NCI-H748 (cell line): ENCODE measurements at regions not wholly inside any gene's neighbourhood (a gene's known extent, or its start where the extent isn't known, plus 50 kb on each side); places are given as distances from the start of the nearest gene placed in this dataset.

Experiments used
- DNase-seq: peaks from one replicate; lab custom pipeline; 2025; ENCODE audit not compliant: unreplicated experiment; lab: John Stamatoyannopoulos, UW

GRCh38 chr6:6704103-6705060 lies 115.9 kb downstream of the LY86 start:
- peak; percentile 19 for DNase-seq

DNA sequence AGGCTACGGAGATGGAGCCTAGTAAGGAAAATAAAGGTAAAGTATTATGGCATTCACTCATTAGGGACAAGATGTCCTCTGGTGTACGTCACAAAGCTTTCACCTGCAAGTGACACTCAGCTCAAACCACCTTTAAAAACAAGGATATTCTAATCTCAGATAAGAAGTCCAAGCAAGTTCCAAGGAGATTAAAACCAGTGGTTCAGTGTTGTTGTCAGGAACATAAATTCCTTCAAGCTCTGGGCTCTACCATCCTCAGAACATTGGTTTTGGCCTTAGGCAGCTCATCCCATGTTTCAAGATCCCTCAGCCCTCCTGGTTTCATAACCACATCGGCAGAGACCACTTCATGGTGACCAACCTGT lies 116.5 kb downstream of the LY86 start:
- DNase-seq: no peak

- DNase-seq: no peak
Measured at GRCh38 chr6:6705915-6706675, 117.6 kb downstream of the LY86 start.

GRCh38 chr6:6707143-6707542 lies 118.6 kb downstream of the LY86 start:
- no peak for DNase-seq

DNA sequence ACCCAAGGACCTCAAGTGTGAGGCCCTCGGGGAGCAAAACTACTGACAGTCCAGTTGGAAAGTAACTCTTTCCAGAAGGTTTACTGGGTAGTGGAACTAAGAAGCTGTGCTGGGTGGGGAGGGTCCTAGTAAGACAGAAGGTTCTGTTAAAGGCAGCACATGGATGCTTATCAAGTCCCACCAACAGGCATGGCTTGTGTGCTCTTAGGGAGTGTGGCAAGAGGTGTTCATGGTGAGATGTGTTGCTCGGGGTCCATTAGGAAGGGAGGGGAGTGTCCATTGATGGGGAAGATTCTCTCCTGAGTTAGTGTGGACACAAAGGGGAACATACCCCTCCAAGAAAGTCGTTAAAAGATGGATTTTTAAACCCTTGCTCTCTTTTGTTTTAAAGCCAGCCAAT lies 120.6 kb downstream of the LY86 start:
- no peak for DNase-seq

- no peak for DNase-seq
Measured at GRCh38 chr6:6711031-6711785, 122.7 kb downstream of the LY86 start.

DNA sequence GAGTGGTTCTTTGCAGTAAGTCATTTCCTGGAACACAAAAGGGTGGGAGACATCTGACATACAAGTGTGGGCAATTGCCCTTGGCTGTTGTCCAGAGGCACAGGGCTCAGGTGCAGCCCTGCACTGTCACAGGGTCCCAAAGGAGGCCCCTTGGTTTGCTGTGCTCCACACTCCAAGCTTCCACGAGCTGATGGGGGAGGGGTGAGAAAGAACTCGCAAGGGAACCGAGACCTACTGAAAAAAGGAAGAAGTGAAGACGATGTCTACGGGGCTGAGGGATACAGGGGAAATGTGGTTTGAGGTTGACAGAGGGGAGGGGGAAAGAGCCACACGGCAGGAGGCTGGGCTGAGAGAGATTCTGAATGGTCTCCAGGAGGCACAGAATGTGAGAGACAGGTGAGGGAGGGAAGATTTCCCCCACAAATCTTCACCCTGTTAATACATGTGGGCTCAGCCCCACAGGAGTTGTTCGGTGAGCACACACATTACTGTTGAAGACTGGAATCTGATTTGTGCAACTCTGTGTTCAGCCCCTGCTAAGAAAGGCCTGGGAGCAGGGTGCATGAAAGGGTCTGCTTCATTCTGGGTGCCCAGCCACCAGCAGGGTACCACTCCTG lies 123.4 kb downstream of the LY86 start:
- DNase-seq: no peak

GRCh38 chr6:6712449-6713403 lies 124.2 kb downstream of the LY86 start:
- peak; percentile 48 for DNase-seq

DNA sequence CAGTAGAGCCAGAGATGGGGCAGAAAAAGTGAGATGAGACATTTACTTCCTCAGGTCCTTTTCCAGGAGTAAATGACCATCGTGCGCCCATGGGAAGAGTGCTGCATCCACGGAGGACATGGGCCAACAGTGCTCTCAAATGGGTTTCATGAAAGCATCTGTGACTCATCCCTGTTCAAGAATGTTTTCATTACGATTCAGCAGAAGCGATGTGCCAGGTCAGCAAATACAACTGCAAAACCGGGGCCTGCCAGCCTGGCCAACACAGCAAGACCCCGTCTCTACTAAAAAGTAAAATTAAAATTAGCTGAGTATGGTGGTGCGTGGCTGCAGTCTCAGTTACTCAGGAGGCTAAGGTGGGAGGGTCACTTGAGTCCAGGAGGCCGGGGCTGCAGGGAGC lies 125.1 kb downstream of the LY86 start:
- DNase-seq: no peak

DNA sequence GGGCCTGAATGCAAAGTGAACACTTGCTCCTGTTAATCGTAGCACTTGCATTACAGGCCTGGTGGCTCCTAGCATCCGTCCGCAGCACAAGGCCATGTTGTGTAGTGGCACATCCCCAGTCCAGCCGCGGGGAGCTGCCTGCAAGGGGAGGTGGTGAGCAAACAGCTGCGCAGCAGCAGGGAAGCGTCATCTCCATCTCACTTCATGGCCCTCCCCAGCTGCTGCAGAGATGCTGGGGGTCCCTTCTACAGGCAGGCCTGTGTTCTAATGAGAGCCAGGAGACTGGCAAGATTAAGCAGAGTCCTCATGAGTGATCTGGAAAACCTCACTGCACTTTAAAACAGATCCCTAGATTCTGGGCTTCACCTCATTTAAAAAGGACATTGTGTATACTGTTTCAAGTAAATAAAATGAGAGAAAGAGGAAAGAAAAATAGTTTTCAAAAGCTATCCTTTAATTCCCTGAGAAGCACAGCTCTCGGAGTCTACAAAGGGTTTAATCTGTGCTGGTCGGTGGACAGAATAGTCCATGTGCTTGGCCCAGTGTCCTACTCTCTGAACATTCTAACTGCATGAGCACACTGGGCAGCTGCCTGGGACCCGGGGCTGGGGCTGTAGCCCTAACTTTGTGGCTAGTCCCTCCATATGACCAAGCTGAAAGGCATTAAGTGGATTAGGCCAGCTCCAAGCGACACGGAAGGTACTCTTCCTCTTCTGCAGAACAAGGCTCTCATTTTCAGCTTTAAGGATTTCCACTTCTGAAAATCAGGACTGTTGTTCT lies 125.8 kb downstream of the LY86 start:
- DNase-seq: no peak

DNA sequence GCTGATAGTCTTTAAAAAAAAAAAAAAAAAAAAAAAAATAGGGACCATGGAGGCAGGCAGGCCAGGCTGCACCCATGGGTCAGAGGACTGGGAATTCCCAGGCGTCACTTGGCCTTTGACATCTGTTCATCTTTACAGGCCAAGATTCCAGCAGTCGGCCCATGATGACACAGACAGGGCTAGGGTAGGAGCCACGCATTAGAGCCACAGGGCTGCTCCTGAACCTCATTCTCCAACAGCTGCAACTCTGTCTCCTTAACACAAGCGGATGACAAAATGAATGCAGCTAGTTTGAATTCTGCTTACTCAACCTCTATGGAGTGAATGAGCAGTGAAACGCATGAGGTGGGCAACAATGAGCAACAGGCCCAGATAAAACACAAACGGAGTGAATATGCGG lies 126.4 kb downstream of the LY86 start:
- no peak for DNase-seq

GRCh38 chr6:6715465-6715864 lies 126.9 kb downstream of the LY86 start:
- DNase-seq: no peak

- no peak for DNase-seq
Measured at GRCh38 chr6:6716998-6717763, 128.7 kb downstream of the LY86 start.

GRCh38 chr6:6717953-6718352 lies 129.4 kb downstream of the LY86 start:
- no peak for DNase-seq

- no peak for DNase-seq
Measured at GRCh38 chr6:6721606-6722005, 133.1 kb downstream of the LY86 start.

DNA sequence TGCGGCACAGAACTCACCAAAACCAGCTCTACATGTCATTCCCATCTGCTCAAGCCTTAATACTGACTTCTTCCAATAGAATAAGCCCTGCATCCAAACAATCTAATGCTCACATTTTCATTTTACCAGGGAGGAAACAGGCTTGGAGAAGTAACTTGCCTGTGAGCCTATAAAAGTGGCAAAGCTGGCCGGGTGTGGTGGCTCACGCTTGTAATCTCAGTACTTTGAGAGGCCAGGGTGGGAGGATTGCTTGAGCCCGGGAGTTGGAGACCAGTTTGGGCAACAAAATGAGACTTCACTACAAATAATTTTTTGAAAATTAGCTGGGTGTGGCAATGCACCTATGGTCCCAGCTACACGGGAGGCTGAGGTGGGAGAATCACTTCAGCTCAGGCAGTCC lies 133.7 kb downstream of the LY86 start:
- DNase-seq: no peak

DNA sequence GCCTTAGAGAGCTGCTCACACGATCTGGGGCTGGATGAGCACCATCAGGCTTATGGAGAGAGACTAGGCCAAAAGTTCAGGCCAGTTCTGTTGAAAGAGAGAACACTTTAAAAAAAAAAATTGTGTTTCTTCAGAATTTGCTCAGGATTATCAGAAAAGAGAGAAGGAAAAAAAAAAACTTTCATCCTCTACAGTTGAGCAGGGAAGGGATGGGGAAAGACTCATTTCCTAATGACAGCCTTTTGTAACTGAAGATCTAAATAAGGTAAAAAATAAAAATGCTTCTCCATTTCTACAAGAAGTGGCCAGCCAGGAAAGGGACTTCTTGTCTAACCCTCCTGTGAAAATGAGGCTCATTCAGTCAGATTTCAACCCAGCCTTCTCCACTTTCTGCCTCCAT lies 134.8 kb downstream of the LY86 start:
- DNase-seq: no peak

DNA sequence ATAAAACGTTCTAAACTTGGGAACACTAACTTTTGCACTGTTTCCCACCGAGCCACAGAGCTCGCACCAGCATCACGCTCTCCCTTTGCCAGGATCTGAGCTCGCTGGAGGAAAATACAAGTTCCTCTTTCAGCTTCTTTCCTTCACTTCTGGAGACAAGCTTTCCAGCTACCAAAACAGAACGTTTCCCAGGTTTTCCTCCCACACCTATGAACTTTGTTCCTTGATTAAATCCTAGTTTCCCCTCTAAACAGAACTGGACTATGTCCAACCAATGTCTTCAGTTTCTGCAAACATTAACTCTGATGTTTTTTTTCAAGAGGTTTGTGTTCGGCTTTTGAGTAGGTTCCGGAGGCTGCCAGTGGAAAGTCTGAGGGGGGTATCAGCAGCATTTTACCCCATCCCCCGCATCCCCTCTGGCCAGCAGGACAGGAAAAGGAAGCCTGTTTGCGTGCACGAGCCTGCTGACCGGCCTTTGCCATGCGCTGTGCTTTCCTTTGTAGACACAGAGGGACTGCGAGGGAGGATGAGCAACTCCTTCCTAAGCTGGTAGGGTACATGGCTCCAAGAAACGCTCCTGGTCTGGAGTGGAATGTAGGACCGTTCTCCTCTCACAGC lies 135.5 kb downstream of the LY86 start:
- no peak for DNase-seq
